ENCODE measurements at regions not wholly inside any gene's neighbourhood (a gene's known extent, or its start where the extent isn't known, plus 50 kb on each side); places are given as distances from the start of the nearest gene placed in this dataset.
A peak's percentile ranks its signal among the peaks of the same experiment; 100 is the strongest.

GRCh38 chr17:77424585-77425344 is 284.0 kb downstream of the SEC14L1 start:
- Histone ChIP-seq H3K27ac (peak overlapping the region; percentile 98), H3K9me3 (no peaks in the 10 kb centered on the region), H3K27me3 (no peaks in the 10 kb centered on the region), H3K4me3 (no peak overlapping the region), H3K4me1 (peaks cover 100% of the 10 kb centered on the region), H3K36me3 (no peaks in the 10 kb centered on the region)
- no peak for DNase-seq (ENCODE audit: extremely low spot score in 2 of 2)
- TF ChIP-seq CTCF (IDR thresholded peaks at IDR 0.05) (no peak), POLR2A (IDR thresholded peaks at IDR 0.05) (no peak), POLR2AphosphoS5 (IDR thresholded peaks at IDR 0.05; ENCODE audit: insufficient read depth in 1 of 2, low read depth in 1 of 2) (peak in 1 of 2 donors; percentile 85)
- intact Hi-C loops (cut with DNase I): loop anchor here (5.0 kb wide), 2 partner anchors 47 to 68 kb away; no protein-coding TSS in a partner anchor

GRCh38 chr17:77425348-77425747 is 284.6 kb downstream of the SEC14L1 start:
- intact Hi-C loops (cut with DNase I): loop anchor here (5.0 kb wide), 1 partner anchor 67 kb away; no protein-coding TSS in a partner anchor
- no peak for DNase-seq (ENCODE audit: extremely low spot score in 2 of 2)
- no peaks in the 10 kb centered on the region for H3K27me3 ChIP-seq
- H3K27ac ChIP-seq: peak overlapping the region; percentile 98
- peaks cover 100% of the 10 kb centered on the region for H3K4me1 ChIP-seq
- no peak for TF ChIP-seq CTCF (IDR thresholded peaks at IDR 0.05)
- TF ChIP-seq POLR2A (IDR thresholded peaks at IDR 0.05): no peak
- TF ChIP-seq POLR2AphosphoS5 (IDR thresholded peaks at IDR 0.05; ENCODE audit: insufficient read depth in 1 of 2, low read depth in 1 of 2): no peak
- H3K36me3 ChIP-seq: no peaks in the 10 kb centered on the region
- H3K9me3 ChIP-seq: no peaks in the 10 kb centered on the region
- H3K4me3 ChIP-seq: no peak overlapping the region

- TF ChIP-seq CTCF (IDR thresholded peaks at IDR 0.05): no peak
- peak; percentile 9 to 84 for TF ChIP-seq POLR2AphosphoS5 (IDR thresholded peaks at IDR 0.05; ENCODE audit: insufficient read depth in 1 of 2, low read depth in 1 of 2)
- TF ChIP-seq POLR2A (IDR thresholded peaks at IDR 0.05): peak in 1 of 2 donors; percentile 30
- H3K9me3 ChIP-seq: no peaks in the 10 kb centered on the region
- intact Hi-C loops (cut with DNase I): loop anchor here (5.0 kb wide), 1 partner anchor 66 kb away; no protein-coding TSS in a partner anchor
- DNase-seq (ENCODE audit: extremely low spot score in 2 of 2): no peak
- H3K4me1 ChIP-seq: peaks cover 100% of the 10 kb centered on the region
- peak overlapping the region; percentile 98 for H3K27ac ChIP-seq
- peak overlapping the region in 1 of 2 donors; percentile 25 for H3K4me3 ChIP-seq
- no peaks in the 10 kb centered on the region for H3K36me3 ChIP-seq
- H3K27me3 ChIP-seq: no peaks in the 10 kb centered on the region
Observed at GRCh38 chr17:77425791-77426641, 285.2 kb downstream of the SEC14L1 start.

GRCh38 chr17:77426676-77427386 is 286.1 kb downstream of the SEC14L1 start:
- Histone ChIP-seq H3K27ac (peak overlapping the region; percentile 98), H3K36me3 (no peaks in the 10 kb centered on the region), H3K4me1 (peaks cover 100% of the 10 kb centered on the region), H3K9me3 (no peaks in the 10 kb centered on the region), H3K27me3 (no peaks in the 10 kb centered on the region), H3K4me3 (no peak overlapping the region)
- intact Hi-C loops (cut with DNase I): loop anchor here (5.0 kb wide), 1 partner anchor 65 kb away; no protein-coding TSS in a partner anchor
- DNase-seq (ENCODE audit: extremely low spot score in 2 of 2): no peak
- TF ChIP-seq POLR2A (IDR thresholded peaks at IDR 0.05) (no peak), CTCF (IDR thresholded peaks at IDR 0.05) (no peak), POLR2AphosphoS5 (IDR thresholded peaks at IDR 0.05; ENCODE audit: insufficient read depth in 1 of 2, low read depth in 1 of 2) (no peak)

All from vagina (tissue), 2 donors.